BLaER1 treated with 17β-estradiol and CSF1 and Interleukin-3, amounts not matched to agents 10 nM and 100 nM (cell line): ENCODE measurements at regions not wholly inside any gene's neighbourhood (a gene's known extent, or its start where the extent isn't known, plus 50 kb on each side); places are given as distances from the start of the nearest gene placed in this dataset.

Source experiments
- H3K27ac ChIP-seq, 11 experiments: shearing (Covaris generic); formaldehyde crosslinking; 2 replicates each; pipeline ENCODE4 v1.8.1; 2022
- H3K27me3 ChIP-seq, 11 experiments: shearing (Covaris generic); formaldehyde crosslinking; 2 replicates each; pipeline ENCODE4 v1.8.1; 2022
- H3K36me3 ChIP-seq, 11 experiments: shearing (Covaris generic); formaldehyde crosslinking; 2 replicates each; pipeline ENCODE4 v1.8.1; 2022
- H3K4me1 ChIP-seq, 10 experiments: shearing (Covaris generic); formaldehyde crosslinking; 2 replicates each; pipeline ENCODE4 v1.8.1; 2022
- H3K4me2 ChIP-seq, 11 experiments: shearing (Covaris generic); formaldehyde crosslinking; 2 replicates each; pipeline ENCODE4 v1.8.1; 2022
- H3K4me3 ChIP-seq, 10 experiments: shearing (Covaris generic); formaldehyde crosslinking; 2 replicates each; pipeline ENCODE4 v1.8.1; 2022
- H3K9ac ChIP-seq, 11 experiments: shearing (Covaris generic); formaldehyde crosslinking; 2 replicates each; pipeline ENCODE4 v1.8.1; 2022
- H3K9me3 ChIP-seq, 11 experiments: shearing (Covaris generic); formaldehyde crosslinking; replicated peaks in 1 of 11; 2 replicates each; pipeline ENCODE4 v1.8.1; 2022
- H4K20me1 ChIP-seq, 11 experiments: shearing (Covaris generic); formaldehyde crosslinking; 2 replicates each; pipeline ENCODE4 v1.8.1; 2022
- Cebpa-rat ChIP-seq, 11 experiments: shearing (Covaris generic); IDR thresholded peaks; 2 replicates each; pipeline ENCODE4 v1.8.1; 2022

- no peaks in the 10 kb centered on the region for H3K36me3 ChIP-seq
- H3K4me3 ChIP-seq, result no peak overlapping the region
- no peak for TF ChIP-seq Cebpa-rat (IDR thresholded peaks at IDR 0.05)
- H3K9ac ChIP-seq, result no peak overlapping the region
- 0 out of 22 replicates have a peak overlapping the region, but pooled peaks of 1 of the 11 experiments have one; percentile 18 for H3K4me2 ChIP-seq
- H3K27ac ChIP-seq, result no peak overlapping the region
- H3K27me3 ChIP-seq, result peaks cover 0 to 7% (median 0%) of the 10 kb centered on the region in 11 experiments; a peak in 4 of 22 replicates
- peaks cover 0 to 5% (median 0%) of the 10 kb centered on the region in 11 experiments; a peak in 1 of 22 replicates for H3K9me3 ChIP-seq
- H4K20me1 ChIP-seq, result no peaks in the 10 kb centered on the region
- H3K4me1 ChIP-seq, result peaks cover 0 to 10% (median 0%) of the 10 kb centered on the region in 10 experiments; a peak in 3 of 20 replicates
Measured at GRCh38 chr11:71148716-71149115, 103.7 kb downstream of the SHANK2 start.

GRCh38 chr11:71147331-71147730, 105.0 kb downstream of the SHANK2 start:
- Histone ChIP-seq H3K4me1 (peaks cover 0 to 8% (median under 1%) of the 10 kb centered on the region in 10 experiments; a peak in 8 of 20 replicates), H4K20me1 (no peaks in the 10 kb centered on the region), H3K9ac (no peak overlapping the region), H3K9me3 (peaks cover 0 to 5% (median 0%) of the 10 kb centered on the region in 11 experiments; a peak in 1 of 22 replicates), H3K4me2 (no peak overlapping the region), H3K4me3 (no peak overlapping the region), H3K36me3 (no peaks in the 10 kb centered on the region), H3K27ac (no peak overlapping the region), H3K27me3 (0 out of 22 replicates have a peak, but pooled peaks cover 0 to under 1% (median 0%) of the 10 kb centered on the region in 11 experiments)
- no peak for TF ChIP-seq Cebpa-rat (IDR thresholded peaks at IDR 0.05)

- Histone ChIP-seq H4K20me1 (no peaks in the 10 kb centered on the region), H3K27ac (no peak overlapping the region), H3K4me2 (no peak overlapping the region), H3K9ac (no peak overlapping the region), H3K4me3 (no peak overlapping the region), H3K9me3 (peaks cover 0 to 5% (median 0%) of the 10 kb centered on the region in 11 experiments; a peak in 1 of 22 replicates), H3K27me3 (no peaks in the 10 kb centered on the region), H3K36me3 (no peaks in the 10 kb centered on the region), H3K4me1 (peaks cover 0 to 13% (median 5%) of the 10 kb centered on the region in 10 experiments; a peak in 11 of 20 replicates)
- no peak for TF ChIP-seq Cebpa-rat (IDR thresholded peaks at IDR 0.05)
Measured at GRCh38 chr11:71146846-71147245, 105.5 kb downstream of the SHANK2 start.

GRCh38 chr11:71145988-71146824, 106.2 kb downstream of the SHANK2 start:
- Histone ChIP-seq H3K4me1 (peaks cover 0 to 19% (median 11%) of the 10 kb centered on the region in 10 experiments; a peak in 12 of 20 replicates), H3K9ac (no peak overlapping the region), H3K4me3 (no peak overlapping the region), H3K4me2 (0 out of 22 replicates have a peak overlapping the region, but pooled peaks of 1 of the 11 experiments have one; percentile 12), H3K36me3 (no peaks in the 10 kb centered on the region), H4K20me1 (no peaks in the 10 kb centered on the region), H3K27me3 (no peaks in the 10 kb centered on the region), H3K27ac (no peak overlapping the region), H3K9me3 (peaks cover 0 to 5% (median 0%) of the 10 kb centered on the region in 11 experiments; a peak in 1 of 22 replicates)
- TF ChIP-seq Cebpa-rat (IDR thresholded peaks at IDR 0.05), result no peak

GRCh38 chr11:71145368-71145767, 107.0 kb downstream of the SHANK2 start:
- Histone ChIP-seq H3K4me1 (peaks cover 0 to 28% (median 20%) of the 10 kb centered on the region in 10 experiments; a peak in 14 of 20 replicates), H3K9ac (no peak overlapping the region), H4K20me1 (no peaks in the 10 kb centered on the region), H3K9me3 (peaks cover 0 to 5% (median 0%) of the 10 kb centered on the region in 11 experiments; a peak in 1 of 22 replicates), H3K36me3 (no peaks in the 10 kb centered on the region), H3K27me3 (peaks cover 0 to under 1% (median 0%) of the 10 kb centered on the region in 11 experiments; a peak in 1 of 22 replicates), H3K4me2 (no peak overlapping the region), H3K4me3 (no peak overlapping the region), H3K27ac (no peak overlapping the region)
- TF ChIP-seq Cebpa-rat (IDR thresholded peaks at IDR 0.05), result no peak

- no peak overlapping the region for H3K4me3 ChIP-seq
- peaks cover 0 to 34% (median 26%) of the 10 kb centered on the region in 10 experiments; a peak in 16 of 20 replicates for H3K4me1 ChIP-seq
- H4K20me1 ChIP-seq, result no peaks in the 10 kb centered on the region
- peaks cover 0 to 5% (median 0%) of the 10 kb centered on the region in 11 experiments; a peak in 1 of 22 replicates for H3K9me3 ChIP-seq
- TF ChIP-seq Cebpa-rat (IDR thresholded peaks at IDR 0.05), result no peak
- no peak overlapping the region for H3K27ac ChIP-seq
- no peaks in the 10 kb centered on the region for H3K36me3 ChIP-seq
- no peak overlapping the region for H3K9ac ChIP-seq
- H3K4me2 ChIP-seq, result no peak overlapping the region
- H3K27me3 ChIP-seq, result peaks cover 0 to 7% (median 0%) of the 10 kb centered on the region in 11 experiments; a peak in 1 of 22 replicates
Measured at GRCh38 chr11:71144736-71145135, 107.6 kb downstream of the SHANK2 start.

- H3K4me3 ChIP-seq, result no peak overlapping the region
- H3K27ac ChIP-seq, result no peak overlapping the region
- no peaks in the 10 kb centered on the region for H4K20me1 ChIP-seq
- no peaks in the 10 kb centered on the region for H3K36me3 ChIP-seq
- H3K9ac ChIP-seq, result no peak overlapping the region
- no peak overlapping the region for H3K4me2 ChIP-seq
- peaks cover 0 to 10% (median 0%) of the 10 kb centered on the region in 11 experiments; a peak in 1 of 22 replicates for H3K27me3 ChIP-seq
- H3K9me3 ChIP-seq, result peaks cover 0 to under 1% (median 0%) of the 10 kb centered on the region in 11 experiments; a peak in 1 of 22 replicates
- no peak for TF ChIP-seq Cebpa-rat (IDR thresholded peaks at IDR 0.05)
- H3K4me1 ChIP-seq, result peaks cover 0 to 40% (median 31%) of the 10 kb centered on the region in 10 experiments; a peak in 16 of 20 replicates
Measured at GRCh38 chr11:71144010-71144409, 108.4 kb downstream of the SHANK2 start.

- no peak for TF ChIP-seq Cebpa-rat (IDR thresholded peaks at IDR 0.05)
- H3K9me3 ChIP-seq, result no peaks in the 10 kb centered on the region
- no peak overlapping the region for H3K27ac ChIP-seq
- H3K36me3 ChIP-seq, result no peaks in the 10 kb centered on the region
- H3K4me3 ChIP-seq, result no peak overlapping the region
- peak overlapping the region in 2 of 11 experiments; percentile 11 to 44; a peak in 2 of 22 replicates for H3K9ac ChIP-seq
- peaks cover 0 to 43% (median 29%) of the 10 kb centered on the region in 10 experiments; a peak in 16 of 20 replicates for H3K4me1 ChIP-seq
- H3K4me2 ChIP-seq, result peak overlapping the region; percentile 9 to 87 (median 71); a peak in 17 of 22 replicates
- peaks cover 0 to 10% (median 0%) of the 10 kb centered on the region in 11 experiments; a peak in 1 of 22 replicates for H3K27me3 ChIP-seq
- H4K20me1 ChIP-seq, result no peaks in the 10 kb centered on the region
Measured at GRCh38 chr11:71140206-71140919, 112.0 kb downstream of the SHANK2 start.
